ENCODE measurements at regions not wholly inside any gene's neighbourhood (a gene's known extent, or its start where the extent isn't known, plus 50 kb on each side); places are given as distances from the start of the nearest gene placed in this dataset.

DNA sequence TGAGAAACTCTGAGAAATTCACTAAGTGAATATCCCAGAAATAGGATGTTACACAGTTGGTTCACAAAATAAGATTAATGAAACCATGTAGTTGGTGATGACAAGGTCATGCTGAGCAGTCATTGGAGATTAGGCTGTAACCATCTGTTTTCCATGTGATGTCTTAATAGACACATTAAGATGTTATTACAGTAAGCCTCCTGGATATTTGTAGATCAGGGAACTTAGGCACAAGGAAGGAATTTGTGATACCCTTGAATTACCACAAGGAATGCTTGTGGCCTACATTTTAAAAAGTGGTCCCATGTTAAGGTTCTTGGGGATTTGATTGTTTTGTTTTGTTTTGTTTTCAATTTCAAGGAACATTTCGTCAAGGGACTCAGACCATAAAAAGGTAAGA is 185.6 kb upstream of the BANK1 start:
- no peak for TF ChIP-seq CTCF (IDR thresholded peaks at IDR 0.05; ENCODE audit: insufficient read depth, low read length, poor library complexity, severe bottlenecking)
- no peak for TF ChIP-seq EZH2phosphoT487 (conservative IDR thresholded peaks at IDR 0.05; ENCODE audit: low read length)
